SU-DHL-6 (cell line): ENCODE measurements at regions not wholly inside any gene's neighbourhood (a gene's known extent, or its start where the extent isn't known, plus 50 kb on each side); places are given as distances from the start of the nearest gene placed in this dataset.

Experiments
- H2AFZ ChIP-seq: fragments of 200-600 bp; sonication (generic); 2 replicates; pipeline ENCODE4 v1.6.1; 2014; ENCODE audit warnings: low read depth, mild to moderate bottlenecking, moderate library complexity, mixed read lengths, antibody characterized with exemption, low read length; ENCODE audit not compliant: severe bottlenecking
- H3F3A ChIP-seq: fragments of 200-600 bp; shearing (Covaris generic); 2 replicates; pipeline ENCODE4 v1.6.0; 2016; ENCODE audit warnings: antibody characterized with exemption, mild to moderate bottlenecking; ENCODE audit not compliant: insufficient read depth
- H3K27ac ChIP-seq: fragments of 200-600 bp; sonication (generic); 2 replicates; pipeline ENCODE4 v1.5.1; 2016; ENCODE audit warnings: low read depth, mild to moderate bottlenecking, low read length, moderate library complexity, mixed read lengths
- H3K27me3 ChIP-seq: fragments of 200-600 bp; sonication (generic), shearing (Covaris generic); 2 replicates; pipeline ENCODE4 v1.6.0; 2014; ENCODE audit warnings: mild to moderate bottlenecking, low read length
- H3K36me3 ChIP-seq: fragments of 200-600 bp; sonication (generic); 2 replicates; pipeline ENCODE4 v1.6.1; 2014; ENCODE audit warnings: mild to moderate bottlenecking, low read length, mixed read lengths
- H3K4me2 ChIP-seq: fragments of 300-600, 200-600 bp; shearing (Covaris generic), sonication (generic); 2 replicates; pipeline ENCODE4 v1.6.0; 2014; ENCODE audit warnings: low read length, low read depth, mild to moderate bottlenecking; ENCODE audit not compliant: poor library complexity, severe bottlenecking
- H3K4me3 ChIP-seq: fragments of 200-600 bp; sonication (generic); 2 replicates; pipeline ENCODE4 v1.5.1; 2014; ENCODE audit warnings: antibody characterized with exemption, low read length, mild to moderate bottlenecking, mixed read lengths; ENCODE audit not compliant: insufficient read depth, poor library complexity, severe bottlenecking
- H3K79me2 ChIP-seq: fragments of 200-600 bp; sonication (generic); 2 replicates; pipeline ENCODE4 v1.6.1; 2014; ENCODE audit warnings: mild to moderate bottlenecking, low read length, moderate library complexity; ENCODE audit not compliant: insufficient read depth
- H3K9ac ChIP-seq: fragments of 200-600 bp; sonication (generic); 2 replicates; pipeline ENCODE4 v1.7.0; 2014; ENCODE audit warnings: mild to moderate bottlenecking, low read length
- H3K9me2 ChIP-seq: fragments of 200-600 bp; sonication (generic); replicated peaks from 2 replicates; pipeline ENCODE4 v1.6.1; 2014; ENCODE audit warnings: low read length; ENCODE audit not compliant: insufficient read depth
- H3K9me3 ChIP-seq: fragments of 200-600 bp; sonication (generic); 2 replicates; pipeline ENCODE4 v1.6.1; 2014; ENCODE audit warnings: low read length, mixed read lengths; ENCODE audit not compliant: insufficient read depth
- H4K20me1 ChIP-seq: fragments of 200-600 bp; sonication (generic); 2 replicates; pipeline ENCODE4 v1.6.1; 2014; ENCODE audit warnings: low read depth, mild to moderate bottlenecking, antibody characterized with exemption, low read length, moderate library complexity, mixed read lengths
- EZH2phosphoT487 ChIP-seq: fragments of 200-600 bp; sonication (generic), shearing (Covaris generic); conservative IDR thresholded peaks from 2 replicates; pipeline ENCODE4 v1.6.1; 2018; ENCODE audit warnings: mild to moderate bottlenecking, antibody characterized with exemption, low read length, moderate library complexity, mixed read lengths
- TF ChIP-seq, protein P1 (sequence below): fragments of 200-600 bp; sonication (generic); IDR thresholded peaks from one replicate; pipeline ENCODE4 v1.5.1; 2017; ENCODE audit warnings: antibody characterized with exemption, mild to moderate bottlenecking, low read length, moderate library complexity; ENCODE audit not compliant: insufficient read depth, poor library complexity, severe bottlenecking

DNA sequence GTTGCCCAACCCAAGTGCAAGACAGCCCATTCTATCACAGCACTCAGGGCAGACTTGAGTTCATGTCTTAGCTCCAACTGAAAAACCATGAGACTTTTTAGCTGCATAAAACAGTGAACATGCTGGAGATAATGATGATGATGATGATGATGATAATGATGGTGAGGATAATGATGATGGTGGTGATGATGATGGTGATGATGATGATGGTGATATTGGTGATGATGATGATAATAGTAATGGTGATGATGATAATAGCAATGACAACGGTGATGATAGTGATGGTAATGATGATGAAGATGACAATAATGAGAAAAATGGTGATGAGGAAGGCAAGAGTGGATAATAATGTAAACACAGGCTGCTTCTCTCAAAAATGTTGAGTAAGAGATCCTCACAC lies 576.2 kb downstream of the BCL11B start:
- TF ChIP-seq EZH2phosphoT487 = no peak
- TF ChIP-seq, protein P1, sequence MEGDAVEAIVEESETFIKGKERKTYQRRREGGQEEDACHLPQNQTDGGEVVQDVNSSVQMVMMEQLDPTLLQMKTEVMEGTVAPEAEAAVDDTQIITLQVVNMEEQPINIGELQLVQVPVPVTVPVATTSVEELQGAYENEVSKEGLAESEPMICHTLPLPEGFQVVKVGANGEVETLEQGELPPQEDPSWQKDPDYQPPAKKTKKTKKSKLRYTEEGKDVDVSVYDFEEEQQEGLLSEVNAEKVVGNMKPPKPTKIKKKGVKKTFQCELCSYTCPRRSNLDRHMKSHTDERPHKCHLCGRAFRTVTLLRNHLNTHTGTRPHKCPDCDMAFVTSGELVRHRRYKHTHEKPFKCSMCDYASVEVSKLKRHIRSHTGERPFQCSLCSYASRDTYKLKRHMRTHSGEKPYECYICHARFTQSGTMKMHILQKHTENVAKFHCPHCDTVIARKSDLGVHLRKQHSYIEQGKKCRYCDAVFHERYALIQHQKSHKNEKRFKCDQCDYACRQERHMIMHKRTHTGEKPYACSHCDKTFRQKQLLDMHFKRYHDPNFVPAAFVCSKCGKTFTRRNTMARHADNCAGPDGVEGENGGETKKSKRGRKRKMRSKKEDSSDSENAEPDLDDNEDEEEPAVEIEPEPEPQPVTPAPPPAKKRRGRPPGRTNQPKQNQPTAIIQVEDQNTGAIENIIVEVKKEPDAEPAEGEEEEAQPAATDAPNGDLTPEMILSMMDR = no peak
- Histone ChIP-seq H3K9me2 (no peaks in the 10 kb centered on the region), H3K79me2 (no peaks in the 10 kb centered on the region), H3K27ac (no peak overlapping the region), H3K27me3 (no peaks in the 10 kb centered on the region), H3K9me3 (no peaks in the 10 kb centered on the region), H3K4me2 (no peak overlapping the region), H4K20me1 (no peaks in the 10 kb centered on the region), H3K9ac (no peak overlapping the region), H3F3A (no peaks in the 10 kb centered on the region), H3K36me3 (no peaks in the 10 kb centered on the region), H3K4me3 (no peak overlapping the region), H2AFZ (no peak overlapping the region)

DNA sequence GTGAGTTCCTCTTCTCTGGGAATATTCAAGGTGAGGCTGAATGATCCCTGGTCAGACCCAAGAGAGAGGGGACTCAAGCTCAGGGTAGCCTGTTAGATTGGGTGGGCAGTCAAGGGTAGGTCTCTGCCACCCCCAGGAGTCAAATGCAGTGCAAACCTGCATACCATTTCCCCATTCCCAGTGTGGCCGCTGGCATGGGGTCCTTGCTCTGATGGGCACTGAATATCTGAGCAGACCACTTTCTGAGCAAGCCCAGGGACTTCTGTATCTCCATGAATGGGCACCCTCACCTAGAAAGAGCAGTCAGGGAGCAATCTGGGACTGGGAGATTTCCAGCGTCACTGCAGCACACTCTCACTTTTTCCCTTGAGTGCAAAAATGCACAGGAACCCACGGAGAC lies 573.7 kb downstream of the BCL11B start:
- Histone ChIP-seq H3K36me3 (no peaks in the 10 kb centered on the region), H3K27me3 (no peaks in the 10 kb centered on the region), H3K9me2 (no peaks in the 10 kb centered on the region), H4K20me1 (no peaks in the 10 kb centered on the region), H3K27ac (no peak overlapping the region), H3K9ac (no peak overlapping the region), H2AFZ (no peak overlapping the region), H3K9me3 (no peaks in the 10 kb centered on the region), H3K4me2 (no peak overlapping the region), H3K4me3 (no peak overlapping the region), H3K79me2 (no peaks in the 10 kb centered on the region), H3F3A (no peaks in the 10 kb centered on the region)
- TF ChIP-seq EZH2phosphoT487 = no peak
- TF ChIP-seq, protein P1 = no peak

DNA sequence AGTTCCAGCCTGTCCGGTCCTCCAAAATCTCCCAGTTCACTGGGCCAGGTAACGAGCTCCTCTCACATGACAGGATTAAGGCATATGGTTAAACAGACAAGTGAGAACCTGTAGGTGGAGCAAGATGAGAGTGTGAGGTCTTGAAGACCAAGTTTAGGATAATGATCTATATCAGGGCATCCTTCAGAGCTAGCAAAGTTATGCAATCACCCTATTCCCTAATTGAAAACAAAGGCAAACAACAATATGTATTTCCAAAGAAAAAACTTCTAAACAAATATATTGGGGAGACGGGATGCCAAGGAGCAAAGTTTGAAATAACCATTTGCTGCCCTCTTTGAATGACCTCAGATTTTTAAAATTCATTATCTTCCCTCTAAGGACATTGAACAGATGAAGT lies 571.2 kb downstream of the BCL11B start:
- no peaks in the 10 kb centered on the region for H3K79me2 ChIP-seq
- no peak overlapping the region for H3K4me2 ChIP-seq
- H3K9me2 ChIP-seq = no peaks in the 10 kb centered on the region
- H2AFZ ChIP-seq = no peak overlapping the region
- no peaks in the 10 kb centered on the region for H3K36me3 ChIP-seq
- H4K20me1 ChIP-seq = no peaks in the 10 kb centered on the region
- TF ChIP-seq EZH2phosphoT487 = no peak
- TF ChIP-seq, protein P1 = no peak
- H3K4me3 ChIP-seq = no peak overlapping the region
- H3K9ac ChIP-seq = no peak overlapping the region
- no peaks in the 10 kb centered on the region for H3K9me3 ChIP-seq
- no peaks in the 10 kb centered on the region for H3F3A ChIP-seq
- H3K27ac ChIP-seq = no peak overlapping the region
- H3K27me3 ChIP-seq = no peaks in the 10 kb centered on the region

DNA sequence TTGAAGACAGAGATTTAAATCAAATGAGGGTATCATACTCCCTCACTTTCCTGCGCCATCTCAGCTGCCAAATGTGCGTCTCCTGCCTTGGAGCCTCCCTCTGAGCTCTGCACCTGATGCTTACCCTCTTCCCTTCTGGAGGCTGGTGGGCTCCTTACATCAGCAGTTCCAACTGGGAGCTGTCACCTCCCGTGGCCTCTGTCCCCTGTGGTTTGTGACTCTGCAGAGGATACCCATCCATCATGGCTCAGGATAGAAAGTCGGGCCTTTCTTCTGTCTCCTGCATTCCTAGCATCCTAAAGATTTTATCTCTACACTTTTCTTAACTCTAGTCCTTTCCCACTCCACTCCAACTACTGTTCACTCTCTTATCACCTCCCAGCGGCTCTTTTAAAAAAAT lies 570.6 kb downstream of the BCL11B start:
- TF ChIP-seq, protein P1 = no peak
- no peak for TF ChIP-seq EZH2phosphoT487
- no peaks in the 10 kb centered on the region for H3F3A ChIP-seq
- H3K27ac ChIP-seq = no peak overlapping the region
- no peaks in the 10 kb centered on the region for H3K9me2 ChIP-seq
- H3K9me3 ChIP-seq = no peaks in the 10 kb centered on the region
- H4K20me1 ChIP-seq = no peaks in the 10 kb centered on the region
- no peaks in the 10 kb centered on the region for H3K36me3 ChIP-seq
- no peak overlapping the region for H3K4me3 ChIP-seq
- H3K27me3 ChIP-seq = no peaks in the 10 kb centered on the region
- H3K9ac ChIP-seq = no peak overlapping the region
- H3K79me2 ChIP-seq = no peaks in the 10 kb centered on the region
- H2AFZ ChIP-seq = no peak overlapping the region
- H3K4me2 ChIP-seq = no peak overlapping the region
